GM12878 (cell line): ENCODE measurements at regions not wholly inside any gene's neighbourhood (a gene's known extent, or its start where the extent isn't known, plus 50 kb on each side); places are given as distances from the start of the nearest gene placed in this dataset.
A peak's percentile ranks its signal among the peaks of the same experiment; 100 is the strongest.

Experiments
- ATF3 ChIP-seq: IDR thresholded peaks from 2 replicates; pipeline ENCODE4 v1.6.1; 2011; ENCODE audit warnings: low read depth, mild to moderate bottlenecking, low read length, moderate library complexity, borderline replicate concordance; ENCODE audit errors: extremely low read depth
- BCL11A ChIP-seq: IDR thresholded peaks from 2 replicates; pipeline ENCODE4 v1.6.1; 2011; ENCODE audit warnings: low read depth, low read length
- BCLAF1 ChIP-seq: fragments of 450-650 bp; IDR thresholded peaks from 2 replicates; pipeline ENCODE4 v1.6.1; 2017; ENCODE audit warnings: antibody characterized with exemption, mild to moderate bottlenecking, moderate library complexity
- CHD1 ChIP-seq: IDR thresholded peaks from 2 replicates; pipeline ENCODE4 v1.6.1; 2012; ENCODE audit warnings: low read depth, low read length, improper control_type of control experiment
- CHD4 ChIP-seq: fragments of 200-600 bp; sonication (generic); IDR thresholded peaks from 2 replicates; pipeline ENCODE4 v1.6.1; 2016; ENCODE audit warnings: mild to moderate bottlenecking
- CREM ChIP-seq: IDR thresholded peaks from 2 replicates; pipeline ENCODE4 v1.6.1; 2014; ENCODE audit warnings: antibody characterized with exemption, low read depth
- DPF2 ChIP-seq: fragments of 450-650 bp; IDR thresholded peaks from 2 replicates; pipeline ENCODE4 v1.6.1; 2017; ENCODE audit warnings: mild to moderate bottlenecking
- E4F1 ChIP-seq: fragments of 450-650 bp; IDR thresholded peaks from 2 replicates; pipeline ENCODE4 v1.6.1; 2018; ENCODE audit warnings: borderline replicate concordance, mild to moderate bottlenecking; ENCODE audit not compliant: partially characterized antibody
- EED ChIP-seq: sonication (generic); IDR thresholded peaks from 2 replicates; pipeline ENCODE4 v1.6.1; 2016; ENCODE audit warnings: antibody characterized with exemption, low read depth
- FOS ChIP-seq: IDR thresholded peaks from 3 replicates; pipeline ENCODE4 v1.6.1; 2011; ENCODE audit warnings: borderline replicate concordance; ENCODE audit not compliant: insufficient read length; ENCODE audit errors: extremely low read depth
- GABPA ChIP-seq: IDR thresholded peaks from 2 replicates; pipeline ENCODE4 v1.6.1; 2014; ENCODE audit warnings: antibody characterized with exemption, low read depth, mild to moderate bottlenecking, inconsistent platforms
- IRF4 ChIP-seq: IDR thresholded peaks from 2 replicates; pipeline ENCODE4 v1.6.1; 2011; ENCODE audit warnings: low read depth, low read length
- JUNB ChIP-seq: IDR thresholded peaks from 2 replicates; pipeline ENCODE4 v1.6.1; 2016; ENCODE audit warnings: antibody characterized with exemption, mild to moderate bottlenecking
- JUND ChIP-seq: IDR thresholded peaks from 2 replicates; pipeline ENCODE4 v1.6.1; 2012; ENCODE audit warnings: low read depth, mild to moderate bottlenecking, low read length, improper control_type of control experiment, moderate library complexity
- MEF2B ChIP-seq: fragments of 450-650 bp; IDR thresholded peaks from 2 replicates; pipeline ENCODE4 v1.6.1; 2018; ENCODE audit warnings: mild to moderate bottlenecking, moderate library complexity; ENCODE audit not compliant: partially characterized antibody, poor library complexity, severe bottlenecking
- NFIC ChIP-seq: IDR thresholded peaks from 2 replicates; pipeline ENCODE4 v1.6.1; 2012; ENCODE audit warnings: low read depth, mild to moderate bottlenecking, inconsistent platforms, low read length, moderate library complexity
- POU2F2 ChIP-seq: IDR thresholded peaks from 3 replicates; pipeline ENCODE4 v1.6.1; 2011; ENCODE audit warnings: low read depth, mild to moderate bottlenecking, low read length, borderline replicate concordance
- RAD51 ChIP-seq: fragments of 450-650 bp; IDR thresholded peaks from 2 replicates; pipeline ENCODE4 v1.6.1; 2016; ENCODE audit warnings: moderate library complexity, mild to moderate bottlenecking, inconsistent platforms
- RELB ChIP-seq: fragments of 450-650 bp; IDR thresholded peaks from 2 replicates; pipeline ENCODE4 v1.6.1; 2017; ENCODE audit warnings: low read depth, mild to moderate bottlenecking, moderate library complexity
- SMARCA5 ChIP-seq: fragments of 450-650 bp; IDR thresholded peaks from 2 replicates; pipeline ENCODE4 v1.6.1; 2017; ENCODE audit warnings: mild to moderate bottlenecking
- SRF ChIP-seq, 2 experiments: IDR thresholded peaks; 2 replicates each; pipeline ENCODE4 v1.6.1; 2011; ENCODE audit warnings: low read depth in 2 of 2, low read length in 2 of 2, mild to moderate bottlenecking in 1 of 2, moderate library complexity in 1 of 2
- ZNF217 ChIP-seq: fragments of 450-650 bp; IDR thresholded peaks from 2 replicates; pipeline ENCODE4 v1.6.1; 2017; ENCODE audit warnings: antibody characterized with exemption, mild to moderate bottlenecking

GRCh38 chr13:110965038-110965754 is 50.3 kb upstream of the ANKRD10 start (continued):
- TF ChIP-seq FOS (peak; percentile 6), BCLAF1 (no peak), E4F1 (no peak), CHD1 (no peak), CREM (peak; percentile 97), BCL11A (peak; percentile 99), ATF3 (peak; percentile 30; the same call in 1 of the 2 replicates), JUND (0 out of 2 replicates have a peak, but pooled peaks have one; percentile 64), SRF (IDR thresholded peaks at IDR 0.05; ENCODE audit: low read depth in 2 of 2, low read length in 2 of 2) (peak in 1 of 2 experiments; percentile 88; a peak in 2 of 4 replicates), IRF4 (peak; percentile 98), EED (peak; percentile 98), SMARCA5 (no peak), GABPA (peak; percentile 85), NFIC (peak; percentile 100), CHD4 (no peak), RELB (peak; percentile 62; the same call in 1 of the 2 replicates), MEF2B (peak; percentile 35), DPF2 (peak; percentile 95), RAD51 (no peak), POU2F2 (peak; percentile 67; the same call in 1 of the 3 replicates), ZNF217 (no peak), JUNB (peak; percentile 100)
